SK-N-MC (cell line): ENCODE measurements at regions not wholly inside any gene's neighbourhood (a gene's known extent, or its start where the extent isn't known, plus 50 kb on each side); places are given as distances from the start of the nearest gene placed in this dataset.

Experiments used
- EZH2 ChIP-seq: fragments of 200-600 bp; sonication (generic); IDR thresholded peaks from one replicate; pipeline ENCODE4 v1.6.1; 2017; ENCODE audit warnings: antibody characterized with exemption
- FOXP2 ChIP-seq: optimal IDR thresholded peaks from 2 replicates; pipeline ENCODE3; 2011; ENCODE audit warnings: mild to moderate bottlenecking, moderate library complexity; ENCODE audit not compliant: insufficient read depth; ENCODE audit errors: extremely low read length, control extremely low read depth
- POLR2AphosphoS5 ChIP-seq: IDR thresholded peaks from 2 replicates; pipeline ENCODE4 v1.6.1; 2012; ENCODE audit warnings: mild to moderate bottlenecking, low read depth, low read length, borderline replicate concordance

GRCh38 chr6:126876446-126876845 is 242.0 kb upstream of the RSPO3 start:
- no peak for TF ChIP-seq EZH2
- TF ChIP-seq POLR2AphosphoS5 = no peak
- TF ChIP-seq FOXP2 = no peak
